ENCODE measurements at regions not wholly inside any gene's neighbourhood (a gene's known extent, or its start where the extent isn't known, plus 50 kb on each side); places are given as distances from the start of the nearest gene placed in this dataset.
"Not testable (repeated sequence)": the region's sequence is repeated elsewhere in the genome, so short reads cannot be mapped to it uniquely, and the experiment has no call there.

DNA sequence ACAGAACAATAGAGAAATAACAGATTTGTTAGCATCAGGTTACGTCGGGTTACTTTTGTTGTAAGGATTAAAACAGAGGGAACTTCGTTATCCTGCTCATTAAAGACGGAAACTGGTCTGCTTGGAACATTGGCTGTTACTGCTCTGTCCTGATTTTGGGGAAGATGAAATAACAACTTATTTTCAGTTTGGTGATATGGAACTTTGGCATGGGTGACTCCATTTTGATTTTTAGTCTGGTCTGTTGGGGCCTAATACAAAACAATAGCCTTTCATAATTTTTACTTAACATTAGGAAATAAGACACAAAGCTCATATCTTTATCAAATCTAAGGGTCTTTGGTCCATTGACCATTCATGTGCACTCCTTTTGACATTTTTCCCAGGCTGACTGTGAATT is 220.5 kb upstream of the DUSP10 start:
- no peak for DNase-seq
- no peak overlapping the region for H3K27ac ChIP-seq
- H3K36me3 ChIP-seq = no peaks in the 10 kb centered on the region
- H3K27me3 ChIP-seq (ENCODE audit: insufficient read depth, low read depth, severe bottlenecking) = no peaks in the 10 kb centered on the region
- TF ChIP-seq, protein P1, sequence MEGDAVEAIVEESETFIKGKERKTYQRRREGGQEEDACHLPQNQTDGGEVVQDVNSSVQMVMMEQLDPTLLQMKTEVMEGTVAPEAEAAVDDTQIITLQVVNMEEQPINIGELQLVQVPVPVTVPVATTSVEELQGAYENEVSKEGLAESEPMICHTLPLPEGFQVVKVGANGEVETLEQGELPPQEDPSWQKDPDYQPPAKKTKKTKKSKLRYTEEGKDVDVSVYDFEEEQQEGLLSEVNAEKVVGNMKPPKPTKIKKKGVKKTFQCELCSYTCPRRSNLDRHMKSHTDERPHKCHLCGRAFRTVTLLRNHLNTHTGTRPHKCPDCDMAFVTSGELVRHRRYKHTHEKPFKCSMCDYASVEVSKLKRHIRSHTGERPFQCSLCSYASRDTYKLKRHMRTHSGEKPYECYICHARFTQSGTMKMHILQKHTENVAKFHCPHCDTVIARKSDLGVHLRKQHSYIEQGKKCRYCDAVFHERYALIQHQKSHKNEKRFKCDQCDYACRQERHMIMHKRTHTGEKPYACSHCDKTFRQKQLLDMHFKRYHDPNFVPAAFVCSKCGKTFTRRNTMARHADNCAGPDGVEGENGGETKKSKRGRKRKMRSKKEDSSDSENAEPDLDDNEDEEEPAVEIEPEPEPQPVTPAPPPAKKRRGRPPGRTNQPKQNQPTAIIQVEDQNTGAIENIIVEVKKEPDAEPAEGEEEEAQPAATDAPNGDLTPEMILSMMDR (IDR thresholded peaks at IDR 0.05; ENCODE audit: low read depth, low read length) = no peak
- no peaks in the 10 kb centered on the region for H3K9me3 ChIP-seq (ENCODE audit: severe bottlenecking)
- no peak overlapping the region for H3K4me3 ChIP-seq (ENCODE audit: low read depth, low read length)

GRCh38 chr1:221961532-221962292 is 219.8 kb upstream of the DUSP10 start:
- H3K9me3 ChIP-seq (ENCODE audit: severe bottlenecking) = no peaks in the 10 kb centered on the region
- H3K4me3 ChIP-seq (ENCODE audit: low read depth, low read length) = no peak overlapping the region
- no peak overlapping the region for H3K27ac ChIP-seq
- no peak for DNase-seq
- H3K36me3 ChIP-seq = no peaks in the 10 kb centered on the region
- TF ChIP-seq, protein P1 (IDR thresholded peaks at IDR 0.05; ENCODE audit: low read depth, low read length) = no peak
- H3K27me3 ChIP-seq (ENCODE audit: insufficient read depth, low read depth, severe bottlenecking) = no peaks in the 10 kb centered on the region

- H3K36me3 ChIP-seq; H3K4me3 ChIP-seq (ENCODE audit: low read depth, low read length); H3K9me3 ChIP-seq (ENCODE audit: severe bottlenecking); H3K27me3 ChIP-seq (ENCODE audit: insufficient read depth, low read depth, severe bottlenecking); H3K27ac ChIP-seq; DNase-seq: not testable (repeated sequence)
These were observed 216.3 kb upstream of the DUSP10 start for GRCh38 chr1:221958161-221958562.

DNA sequence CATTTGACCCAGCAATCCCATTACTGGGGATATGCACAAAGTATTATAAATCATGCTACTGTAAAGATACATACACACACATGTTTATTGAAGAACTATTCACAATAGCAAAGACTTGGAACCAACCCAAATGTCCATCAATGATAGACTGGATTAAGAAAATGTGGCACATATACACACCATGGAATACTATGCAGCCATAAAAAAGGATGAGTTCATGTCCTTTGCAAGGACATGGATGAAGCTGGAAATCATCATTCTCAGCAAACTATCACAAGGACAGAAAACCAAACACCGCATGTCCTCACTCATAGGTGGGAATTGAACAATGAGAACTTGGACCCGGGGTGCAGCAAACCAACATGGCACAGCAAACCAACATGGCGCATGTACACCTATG is 215.5 kb upstream of the DUSP10 start:
- not testable (repeated sequence) for H3K27ac ChIP-seq; H3K27me3 ChIP-seq (ENCODE audit: insufficient read depth, low read depth, severe bottlenecking); DNase-seq; H3K36me3 ChIP-seq; H3K4me3 ChIP-seq (ENCODE audit: low read depth, low read length); H3K9me3 ChIP-seq (ENCODE audit: severe bottlenecking)

DNA sequence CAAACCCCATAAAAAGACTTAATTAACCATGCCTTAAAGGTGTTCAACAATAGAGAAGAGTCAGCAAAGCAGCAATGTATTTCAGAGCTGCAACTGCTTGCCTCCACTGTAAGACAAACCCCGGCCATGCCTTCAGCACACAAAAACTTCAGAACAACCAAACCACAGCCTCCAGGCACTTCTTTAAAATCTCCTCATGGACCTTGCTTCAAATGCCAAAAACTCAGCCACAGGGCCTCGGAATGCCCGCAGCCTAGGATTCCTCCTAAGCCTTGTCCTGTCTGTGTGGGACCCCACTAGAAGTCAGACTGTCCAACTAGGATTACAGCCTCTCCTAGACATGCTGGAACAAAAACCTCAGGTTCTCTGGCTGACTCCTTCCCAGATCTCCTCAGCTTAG is 208.1 kb upstream of the DUSP10 start:
- no peaks in the 10 kb centered on the region for H3K36me3 ChIP-seq
- no peaks in the 10 kb centered on the region for H3K27me3 ChIP-seq (ENCODE audit: insufficient read depth, low read depth, severe bottlenecking)
- H3K4me3 ChIP-seq (ENCODE audit: low read depth, low read length) = no peak overlapping the region
- DNase-seq = no peak
- TF ChIP-seq, protein P1 (IDR thresholded peaks at IDR 0.05; ENCODE audit: low read depth, low read length) = no peak
- no peak overlapping the region for H3K27ac ChIP-seq
- H3K9me3 ChIP-seq (ENCODE audit: severe bottlenecking) = no peaks in the 10 kb centered on the region

DNA sequence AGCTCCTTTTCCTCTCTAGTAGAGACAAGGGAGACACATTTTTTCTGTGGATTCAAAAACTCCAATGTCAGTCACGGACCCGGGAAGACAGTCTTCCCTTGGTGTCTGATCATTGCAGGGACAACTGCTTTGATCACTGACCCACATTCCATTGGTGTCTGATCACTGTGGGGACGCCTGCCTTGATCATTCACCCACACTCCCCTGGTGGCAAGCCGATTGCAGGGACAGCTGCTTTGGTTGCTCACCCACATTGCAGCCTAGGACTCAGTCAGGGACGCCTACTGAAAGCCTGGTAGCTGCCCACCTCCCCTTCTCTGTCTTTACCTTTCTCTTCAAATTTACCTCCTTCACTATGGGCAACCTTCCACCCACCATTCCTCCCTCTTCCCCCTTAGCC is 206.6 kb upstream of the DUSP10 start:
- Histone ChIP-seq H3K27ac (no peak overlapping the region), H3K4me3 (ENCODE audit: low read depth, low read length) (no peak overlapping the region), H3K27me3 (ENCODE audit: insufficient read depth, low read depth, severe bottlenecking) (no peaks in the 10 kb centered on the region), H3K9me3 (ENCODE audit: severe bottlenecking) (no peaks in the 10 kb centered on the region), H3K36me3 (no peaks in the 10 kb centered on the region)
- TF ChIP-seq, protein P1 (IDR thresholded peaks at IDR 0.05; ENCODE audit: low read depth, low read length) = no peak
- DNase-seq = no peak

- Histone ChIP-seq H3K36me3 (no peaks in the 10 kb centered on the region), H3K9me3 (ENCODE audit: severe bottlenecking) (no peaks in the 10 kb centered on the region), H3K27me3 (ENCODE audit: insufficient read depth, low read depth, severe bottlenecking) (no peaks in the 10 kb centered on the region), H3K4me3 (ENCODE audit: low read depth, low read length) (no peak overlapping the region), H3K27ac (no peak overlapping the region)
- no peak for DNase-seq
- TF ChIP-seq, protein P1 (IDR thresholded peaks at IDR 0.05; ENCODE audit: low read depth, low read length) = no peak
These were observed 205.8 kb upstream of the DUSP10 start for GRCh38 chr1:221947731-221948130.
